ENCODE measurements at regions not wholly inside any gene's neighbourhood (a gene's known extent, or its start where the extent isn't known, plus 50 kb on each side); places are given as distances from the start of the nearest gene placed in this dataset.

GRCh38 chr1:234745844-234746797 is 136.1 kb upstream of the IRF2BP2 start:
- TF ChIP-seq SRF (IDR thresholded peaks at IDR 0.05; ENCODE audit: low read depth) = no peak
- no peak for TF ChIP-seq CBX3 (IDR thresholded peaks at IDR 0.05; ENCODE audit: low read depth)
- no peak for TF ChIP-seq CEBPB (IDR thresholded peaks at IDR 0.05; ENCODE audit: low read depth)
- no peak for TF ChIP-seq POLR2AphosphoS5 (IDR thresholded peaks at IDR 0.05; ENCODE audit: low read depth, low read length)
- TF ChIP-seq ELF1 (IDR thresholded peaks at IDR 0.05; ENCODE audit: borderline replicate concordance, low read depth) = no peak
- TF ChIP-seq EZH2phosphoT487 (IDR thresholded peaks at IDR 0.05; ENCODE audit: borderline replicate concordance) = no peak
- TF ChIP-seq, protein P1, sequence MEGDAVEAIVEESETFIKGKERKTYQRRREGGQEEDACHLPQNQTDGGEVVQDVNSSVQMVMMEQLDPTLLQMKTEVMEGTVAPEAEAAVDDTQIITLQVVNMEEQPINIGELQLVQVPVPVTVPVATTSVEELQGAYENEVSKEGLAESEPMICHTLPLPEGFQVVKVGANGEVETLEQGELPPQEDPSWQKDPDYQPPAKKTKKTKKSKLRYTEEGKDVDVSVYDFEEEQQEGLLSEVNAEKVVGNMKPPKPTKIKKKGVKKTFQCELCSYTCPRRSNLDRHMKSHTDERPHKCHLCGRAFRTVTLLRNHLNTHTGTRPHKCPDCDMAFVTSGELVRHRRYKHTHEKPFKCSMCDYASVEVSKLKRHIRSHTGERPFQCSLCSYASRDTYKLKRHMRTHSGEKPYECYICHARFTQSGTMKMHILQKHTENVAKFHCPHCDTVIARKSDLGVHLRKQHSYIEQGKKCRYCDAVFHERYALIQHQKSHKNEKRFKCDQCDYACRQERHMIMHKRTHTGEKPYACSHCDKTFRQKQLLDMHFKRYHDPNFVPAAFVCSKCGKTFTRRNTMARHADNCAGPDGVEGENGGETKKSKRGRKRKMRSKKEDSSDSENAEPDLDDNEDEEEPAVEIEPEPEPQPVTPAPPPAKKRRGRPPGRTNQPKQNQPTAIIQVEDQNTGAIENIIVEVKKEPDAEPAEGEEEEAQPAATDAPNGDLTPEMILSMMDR (IDR thresholded peaks at IDR 0.05 in 2 of 3, conservative IDR thresholded peaks at IDR 0.05 in 1 of 3; ENCODE audit: borderline replicate concordance in 1 of 3, insufficient read depth in 1 of 3, low read depth in 2 of 3, low read length in 2 of 3) = no peak
- TF ChIP-seq, protein P2, sequence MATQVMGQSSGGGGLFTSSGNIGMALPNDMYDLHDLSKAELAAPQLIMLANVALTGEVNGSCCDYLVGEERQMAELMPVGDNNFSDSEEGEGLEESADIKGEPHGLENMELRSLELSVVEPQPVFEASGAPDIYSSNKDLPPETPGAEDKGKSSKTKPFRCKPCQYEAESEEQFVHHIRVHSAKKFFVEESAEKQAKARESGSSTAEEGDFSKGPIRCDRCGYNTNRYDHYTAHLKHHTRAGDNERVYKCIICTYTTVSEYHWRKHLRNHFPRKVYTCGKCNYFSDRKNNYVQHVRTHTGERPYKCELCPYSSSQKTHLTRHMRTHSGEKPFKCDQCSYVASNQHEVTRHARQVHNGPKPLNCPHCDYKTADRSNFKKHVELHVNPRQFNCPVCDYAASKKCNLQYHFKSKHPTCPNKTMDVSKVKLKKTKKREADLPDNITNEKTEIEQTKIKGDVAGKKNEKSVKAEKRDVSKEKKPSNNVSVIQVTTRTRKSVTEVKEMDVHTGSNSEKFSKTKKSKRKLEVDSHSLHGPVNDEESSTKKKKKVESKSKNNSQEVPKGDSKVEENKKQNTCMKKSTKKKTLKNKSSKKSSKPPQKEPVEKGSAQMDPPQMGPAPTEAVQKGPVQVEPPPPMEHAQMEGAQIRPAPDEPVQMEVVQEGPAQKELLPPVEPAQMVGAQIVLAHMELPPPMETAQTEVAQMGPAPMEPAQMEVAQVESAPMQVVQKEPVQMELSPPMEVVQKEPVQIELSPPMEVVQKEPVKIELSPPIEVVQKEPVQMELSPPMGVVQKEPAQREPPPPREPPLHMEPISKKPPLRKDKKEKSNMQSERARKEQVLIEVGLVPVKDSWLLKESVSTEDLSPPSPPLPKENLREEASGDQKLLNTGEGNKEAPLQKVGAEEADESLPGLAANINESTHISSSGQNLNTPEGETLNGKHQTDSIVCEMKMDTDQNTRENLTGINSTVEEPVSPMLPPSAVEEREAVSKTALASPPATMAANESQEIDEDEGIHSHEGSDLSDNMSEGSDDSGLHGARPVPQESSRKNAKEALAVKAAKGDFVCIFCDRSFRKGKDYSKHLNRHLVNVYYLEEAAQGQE (IDR thresholded peaks at IDR 0.05; ENCODE audit: low read depth) = no peak
- TF ChIP-seq EGR1 (IDR thresholded peaks at IDR 0.05; ENCODE audit: low read depth) = no peak
- no peak for TF ChIP-seq RAD21 (IDR thresholded peaks at IDR 0.05; ENCODE audit: low read depth)
- TF ChIP-seq SP1 (IDR thresholded peaks at IDR 0.05; ENCODE audit: low read depth) = no peak
- TF ChIP-seq YY1 (IDR thresholded peaks at IDR 0.05; ENCODE audit: extremely low read depth, insufficient replicate concordance, low read depth, low read length) = no peak
- no peak for TF ChIP-seq TCF7L2 (IDR thresholded peaks at IDR 0.05; ENCODE audit: borderline replicate concordance, extremely low read depth, insufficient read depth, insufficient read length)
- no peak for TF ChIP-seq EZH2 (IDR thresholded peaks at IDR 0.05)
- no peak for TF ChIP-seq MAX (IDR thresholded peaks at IDR 0.05)
- no peak for TF ChIP-seq JUND (IDR thresholded peaks at IDR 0.05)
- no peak for TF ChIP-seq POLR2A (IDR thresholded peaks at IDR 0.05; ENCODE audit: borderline replicate concordance, extremely low read depth, insufficient read depth, insufficient read length)
- TF ChIP-seq SIN3A (IDR thresholded peaks at IDR 0.05; ENCODE audit: low read depth) = no peak
- no peak for TF ChIP-seq FOSL1 (IDR thresholded peaks at IDR 0.05; ENCODE audit: low read depth)
- no peaks in the 10 kb centered on the region for H4K20me1 ChIP-seq (ENCODE audit: insufficient read depth)
- intact Hi-C loops (cut with micrococcal nuclease) = loop anchor here (10.0 kb wide), 1 partner anchor 119 kb away; no protein-coding TSS in a partner anchor
- no peaks in the 10 kb centered on the region for H3K9me3 ChIP-seq (ENCODE audit: control insufficient read depth in 1 of 2, insufficient read depth in 1 of 2, low read depth in 1 of 2, low read length in 2 of 2)
- H3K9ac ChIP-seq (ENCODE audit: low read length) = no peak overlapping the region
- peaks cover 12 to 19% of the 10 kb centered on the region in 2 experiments for H3K4me1 ChIP-seq (ENCODE audit: control insufficient read depth in 1 of 2, insufficient read depth in 2 of 2, low read length in 2 of 2)
- no peak for DNase-seq (ENCODE audit: low read depth, low spot score)
- BruUV-seq (replicated peaks) = no TSS peak
- no peaks in the 10 kb centered on the region; the same call in 1 of the 2 replicates for H3K27me3 ChIP-seq (ENCODE audit: insufficient read depth, low read length)
- ChIA-PET CTCF (no interaction called here), RAD21 (ENCODE audit: low non-redundant PET in 1 of 2, low total read pairs in 2 of 2, uncharacterized antibody in 2 of 2, unreplicated experiment in 2 of 2) (no interaction called here), POLR2A (no interaction called here)
- no peaks in the 10 kb centered on the region for H3K9me2 ChIP-seq (ENCODE audit: insufficient read depth)
- no peak overlapping the region for H3K27ac ChIP-seq (ENCODE audit: low read depth, low read length)
- H3K36me3 ChIP-seq (ENCODE audit: control insufficient read depth in 1 of 2, insufficient read depth in 2 of 2, low read length in 2 of 2) = no peaks in the 10 kb centered on the region
- H3K79me2 ChIP-seq (ENCODE audit: insufficient read depth, low read length) = no peaks in the 10 kb centered on the region
- no peak overlapping the region for H3K4me3 ChIP-seq (replicated peaks in 1 of 2; ENCODE audit: low read depth in 1 of 2, low read length in 2 of 2)
- H2AFZ ChIP-seq (ENCODE audit: low read depth, low read length, poor library complexity, severe bottlenecking) = no peak overlapping the region
- 0 out of 2 replicates have a peak, but pooled peaks have one; percentile 25 for ATAC-seq
- H3K4me2 ChIP-seq (ENCODE audit: low read length) = peak overlapping the region; percentile 43
